HG03025 (cell line): ENCODE measurements at regions not wholly inside any gene's neighbourhood (a gene's known extent, or its start where the extent isn't known, plus 50 kb on each side); places are given as distances from the start of the nearest gene placed in this dataset.

Source experiments
- ATAC-seq: cut with Tn5 transposase; IDR thresholded peaks from one replicate; pipeline ENCODE4 v1.9.1; 2021; ENCODE audit warnings: mild to moderate bottlenecking, moderate library complexity; ENCODE audit not compliant: unreplicated experiment, low FRiP score

DNA sequence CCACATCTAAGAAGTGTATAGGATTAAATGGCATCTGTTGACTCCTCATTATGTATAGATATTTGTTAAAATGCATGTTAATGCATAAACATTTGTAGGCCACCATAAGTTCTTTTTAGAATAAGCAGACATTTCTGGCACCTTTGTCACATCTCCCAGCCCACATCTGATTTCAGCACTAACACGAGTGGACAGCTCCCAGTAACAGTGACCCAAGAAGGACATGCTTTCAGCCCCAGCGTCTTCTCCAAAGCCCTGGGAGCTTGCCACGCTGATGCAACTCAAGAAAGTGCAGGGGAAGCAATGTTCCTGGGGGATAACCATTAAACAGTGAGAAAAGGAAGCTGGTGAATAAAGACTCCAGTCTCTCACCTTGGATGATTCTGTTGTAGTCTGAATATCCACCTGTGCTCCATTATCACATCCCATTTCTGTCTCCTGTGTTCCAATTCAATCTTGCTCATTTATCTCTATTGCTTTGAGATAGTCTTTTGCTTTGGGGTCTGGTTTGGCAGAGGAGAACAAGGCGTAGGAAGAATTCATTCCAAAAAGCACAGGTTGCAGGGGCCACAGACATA, 182.6 kb upstream of the THSD7B start:
- ATAC-seq = no peak

DNA sequence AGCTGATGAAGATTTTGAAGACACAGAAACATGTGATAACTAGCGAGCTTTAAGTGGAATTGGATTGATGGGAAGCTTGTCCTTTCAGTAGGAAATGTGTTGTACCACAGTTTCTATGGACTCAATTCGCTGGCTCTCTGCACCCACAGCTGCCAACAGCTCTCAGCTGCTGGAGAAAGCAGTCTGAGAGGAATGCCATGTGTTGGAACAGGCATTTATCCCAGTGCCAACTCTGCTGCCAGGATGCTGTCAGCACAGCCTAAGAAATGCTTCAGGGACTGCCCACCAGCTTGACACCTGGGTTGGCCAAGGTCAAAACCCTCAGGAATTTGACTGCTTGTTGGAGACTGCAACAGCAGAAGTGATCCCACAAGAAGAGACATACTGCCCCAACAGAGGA, 193.0 kb upstream of the THSD7B start:
- no peak for ATAC-seq

DNA sequence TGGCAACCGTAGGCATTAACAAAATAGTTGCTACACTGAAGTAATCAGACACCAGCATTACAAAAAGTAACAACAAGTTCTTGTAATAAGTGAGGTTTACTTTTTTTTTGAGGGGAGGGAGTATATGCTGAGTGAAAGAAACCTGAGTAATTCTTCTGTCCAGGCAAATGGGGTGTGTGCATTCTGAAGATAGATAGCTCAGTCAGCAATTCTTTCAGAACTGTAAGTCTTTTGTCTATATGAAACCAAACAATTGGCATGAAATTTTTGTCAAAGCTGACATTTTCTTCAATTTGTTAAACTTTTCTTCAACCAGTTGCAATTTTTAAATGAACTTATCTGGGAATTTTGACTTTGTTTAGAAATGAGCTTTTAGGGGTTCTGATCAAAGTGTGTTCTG, 208.1 kb upstream of the THSD7B start:
- no peak for ATAC-seq

DNA sequence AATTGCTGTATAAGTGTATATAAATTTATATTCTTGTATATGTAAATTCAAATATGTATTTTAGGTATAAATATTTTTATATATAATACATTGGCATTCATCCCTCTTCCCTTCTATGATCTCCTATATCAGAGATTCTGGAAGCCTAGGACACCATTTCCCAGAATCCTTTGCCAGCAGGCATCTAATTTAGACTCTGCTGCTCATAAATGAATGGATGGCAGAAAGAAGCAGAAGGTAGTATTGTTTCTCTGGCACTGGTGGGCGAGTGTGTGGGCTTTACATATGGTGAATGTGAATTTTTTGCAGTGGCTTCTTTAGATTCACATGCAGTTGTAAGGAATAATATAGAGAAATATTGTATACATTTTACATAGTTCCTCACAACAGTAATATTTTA, 215.2 kb upstream of the THSD7B start:
- ATAC-seq = no peak

DNA sequence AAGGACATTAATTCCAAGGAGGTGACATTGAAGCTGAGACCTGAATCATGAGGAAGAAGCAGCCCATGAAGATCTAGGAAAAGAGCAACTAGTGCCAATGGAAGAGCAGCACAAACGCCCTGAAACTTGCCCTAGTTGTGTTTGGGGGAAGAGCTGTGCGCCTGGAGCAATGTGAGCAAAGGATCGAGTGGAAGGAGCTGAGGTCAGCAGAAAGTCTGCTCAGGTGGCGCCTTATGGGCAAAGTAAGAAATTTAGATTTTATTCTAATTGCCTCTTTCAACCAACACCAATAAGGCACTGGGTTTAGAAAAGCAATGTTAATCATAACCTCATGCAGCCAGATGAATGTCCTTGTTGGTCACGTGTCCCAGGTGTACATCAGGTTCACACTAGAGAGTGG, 226.0 kb upstream of the THSD7B start:
- no peak for ATAC-seq

DNA sequence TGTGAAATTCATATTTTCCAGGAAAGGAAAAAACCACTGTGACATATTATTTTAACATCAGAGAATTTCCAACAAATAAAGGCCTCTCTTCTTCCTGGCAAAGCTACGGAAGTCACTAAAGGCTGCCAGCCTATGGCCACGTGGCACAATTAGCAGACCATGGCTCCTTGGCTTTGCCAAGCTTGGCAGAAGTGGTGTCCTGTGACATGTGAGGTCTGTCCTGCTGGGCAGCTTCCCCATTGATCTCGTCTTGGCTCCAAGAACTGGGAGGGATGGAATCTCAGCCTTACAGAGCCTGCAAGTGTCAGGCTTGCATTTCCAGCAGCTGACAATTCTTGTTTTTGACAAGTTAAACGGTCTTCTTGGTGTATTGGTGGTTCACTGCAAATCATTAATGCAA, 226.9 kb upstream of the THSD7B start:
- ATAC-seq = no peak

DNA sequence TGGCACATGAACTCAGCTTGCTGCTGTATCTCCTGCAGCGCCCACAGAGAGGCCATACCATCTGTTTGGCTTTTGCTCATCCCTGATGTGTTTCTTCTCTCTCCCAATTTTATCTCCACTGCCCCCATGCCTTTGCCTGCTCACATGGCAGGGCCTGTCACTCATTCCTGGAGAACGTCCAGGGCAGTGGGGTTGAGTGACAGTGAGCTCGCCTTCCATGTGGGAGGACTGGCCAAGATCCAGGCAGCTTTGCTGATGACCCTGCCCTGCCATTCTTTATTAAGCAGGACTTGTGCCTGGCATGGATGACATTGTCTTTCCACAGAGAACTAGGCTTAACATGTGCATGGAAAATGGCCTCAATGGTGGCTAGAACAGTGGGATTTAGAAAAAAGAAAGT, 230.5 kb upstream of the THSD7B start:
- ATAC-seq = no peak

DNA sequence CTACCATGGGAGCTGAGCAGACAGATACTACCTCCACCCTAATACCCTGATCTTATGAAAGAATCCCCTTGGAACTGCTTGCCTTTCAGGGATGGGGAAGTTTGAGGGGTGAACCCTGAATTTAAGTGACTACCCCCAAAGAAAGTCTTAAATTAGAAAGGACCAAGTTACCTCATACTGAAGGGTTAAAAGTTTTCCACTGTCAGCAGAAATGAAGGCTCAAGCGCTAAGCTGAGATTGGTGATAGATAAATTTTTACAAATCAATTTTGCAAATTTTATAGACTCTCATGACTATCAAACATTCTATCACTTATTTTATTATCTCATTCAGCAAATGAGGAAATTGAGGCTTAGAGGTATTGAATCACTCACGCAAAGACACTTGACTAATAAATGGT, 233.2 kb upstream of the THSD7B start:
- no peak for ATAC-seq

DNA sequence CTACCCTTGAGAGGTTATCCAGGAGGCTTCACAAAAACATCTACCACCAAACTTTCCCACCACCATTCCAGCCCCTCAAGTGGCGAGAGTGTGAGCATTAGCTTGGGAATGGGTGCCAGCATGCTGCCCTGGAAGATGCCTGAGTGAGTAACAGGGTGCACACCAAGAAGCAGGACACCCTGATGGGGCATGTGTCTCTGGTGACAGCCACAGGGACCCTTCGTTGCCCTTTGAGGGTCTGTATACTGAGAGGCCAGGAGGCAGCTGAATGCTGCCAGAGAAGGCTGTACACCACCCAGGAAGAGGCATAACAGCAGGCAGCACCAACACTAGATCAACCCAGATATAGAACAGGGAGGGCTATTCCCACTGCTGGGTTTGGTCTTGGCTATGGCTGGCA, 233.6 kb upstream of the THSD7B start:
- ATAC-seq = no peak

DNA sequence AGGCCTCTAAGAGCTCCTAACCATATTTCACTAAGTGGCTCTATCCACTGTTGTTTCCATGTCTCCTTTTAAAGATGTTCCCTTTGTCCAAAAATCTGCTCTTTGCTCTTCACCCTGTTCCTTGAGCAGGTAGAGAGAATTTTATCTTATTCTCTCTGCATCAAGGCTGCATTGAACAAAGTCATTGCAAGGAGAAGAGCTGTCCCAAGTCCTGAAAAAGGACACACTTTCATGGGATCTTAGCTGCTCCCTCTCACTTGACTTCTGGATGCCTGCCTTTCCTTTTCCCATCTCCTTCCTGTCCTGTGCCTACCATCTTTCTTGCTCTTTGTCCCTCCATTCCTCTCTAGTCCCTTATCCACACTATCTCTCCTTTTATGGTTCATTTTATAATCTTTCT, 235.2 kb upstream of the THSD7B start:
- no peak for ATAC-seq

DNA sequence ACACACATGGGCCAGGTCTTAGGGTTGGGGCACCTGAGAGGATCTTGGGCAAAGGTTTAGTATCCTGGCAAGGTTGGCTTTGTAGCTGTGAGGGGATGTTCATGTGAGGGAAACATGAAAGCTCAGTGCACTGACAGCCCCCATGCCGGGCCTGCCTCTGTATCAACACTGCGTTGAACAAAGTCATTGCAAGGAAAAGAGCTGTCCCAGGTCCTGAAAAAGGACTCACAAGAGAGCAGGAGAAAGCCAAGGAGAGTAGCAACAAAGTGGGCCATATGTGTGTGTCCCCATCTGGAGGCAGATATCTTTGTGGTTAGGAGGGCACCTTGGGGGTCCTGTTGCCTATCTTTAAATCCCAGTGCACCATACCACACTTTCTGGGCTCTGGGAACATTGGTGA, 237.8 kb upstream of the THSD7B start:
- ATAC-seq = no peak

DNA sequence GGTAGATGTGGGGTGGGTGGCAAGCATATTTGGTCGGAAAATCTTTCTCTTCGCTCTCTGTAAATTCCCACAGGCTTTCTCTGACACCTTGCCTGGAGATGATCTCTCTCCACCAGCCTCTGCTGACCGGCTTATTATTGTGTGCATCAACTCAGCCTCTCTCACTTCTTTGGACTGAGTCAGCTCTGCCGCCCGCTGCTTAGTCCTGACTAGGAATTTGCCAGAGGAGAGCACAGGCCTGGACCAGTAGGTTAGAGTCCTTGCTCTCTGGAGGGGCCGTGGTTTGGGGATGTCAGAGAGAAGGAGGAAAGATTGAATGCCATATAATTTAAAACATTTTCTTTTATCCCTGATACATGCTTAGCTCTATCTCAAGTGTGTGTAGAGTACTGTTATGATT, 242.6 kb upstream of the THSD7B start:
- no peak for ATAC-seq

DNA sequence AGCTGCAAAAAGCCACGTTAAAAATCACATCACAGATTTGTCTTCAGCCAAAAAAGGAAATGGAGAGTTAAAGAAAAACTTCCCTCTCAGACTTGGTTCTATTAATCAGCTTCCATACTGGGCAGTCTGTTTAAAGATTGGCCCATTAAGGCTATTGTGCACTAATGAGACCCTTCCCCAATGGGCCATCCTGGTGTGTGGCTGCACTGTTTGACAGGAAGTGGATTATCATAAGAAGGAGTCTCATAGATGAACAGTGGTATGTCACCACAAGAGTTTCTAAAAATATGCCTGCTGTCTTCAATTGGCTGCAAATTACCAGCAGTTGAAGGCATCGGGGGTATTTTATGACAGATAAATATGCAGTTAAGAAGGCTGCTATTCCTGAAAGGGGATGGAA, 247.6 kb upstream of the THSD7B start:
- no peak for ATAC-seq

DNA sequence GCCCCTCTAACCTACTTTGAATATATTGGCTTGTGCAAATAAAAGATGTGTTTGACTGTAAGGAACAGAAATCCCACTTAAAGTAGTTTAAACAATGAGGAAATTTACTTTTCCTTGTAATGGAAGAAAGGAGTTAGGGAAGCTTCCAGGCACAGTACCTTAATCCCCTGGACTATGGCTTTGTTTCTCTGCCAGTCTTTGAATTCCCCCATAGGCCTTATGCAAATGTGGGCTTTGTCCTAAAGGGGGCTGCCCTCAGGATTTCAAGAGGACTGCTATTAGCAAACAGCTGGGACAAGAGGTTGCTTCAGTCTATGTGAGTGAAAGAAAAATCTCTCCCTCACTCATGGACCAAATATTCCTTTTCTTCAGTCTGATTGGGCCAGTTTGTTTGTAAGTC, 255.1 kb upstream of the THSD7B start:
- no peak for ATAC-seq

DNA sequence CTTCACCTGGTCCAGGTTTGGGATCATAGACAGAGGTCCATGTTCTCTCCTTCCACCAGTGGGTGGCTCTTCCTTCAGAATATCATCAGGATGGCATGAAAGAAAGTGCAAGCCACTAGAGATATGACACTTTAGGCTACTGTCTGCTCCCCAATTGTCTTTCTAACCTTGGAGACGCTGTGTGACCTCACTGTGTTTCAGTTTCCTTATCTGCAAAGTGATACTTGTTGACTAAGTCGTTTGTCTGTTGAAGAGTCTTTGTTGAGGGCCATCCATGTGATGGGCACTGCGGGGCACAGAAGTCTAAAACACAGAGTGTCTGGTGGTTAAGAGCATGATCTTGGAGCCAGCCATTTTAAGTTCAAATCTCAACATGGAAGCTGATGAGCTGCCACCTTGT, 259.9 kb upstream of the THSD7B start:
- ATAC-seq = no peak

DNA sequence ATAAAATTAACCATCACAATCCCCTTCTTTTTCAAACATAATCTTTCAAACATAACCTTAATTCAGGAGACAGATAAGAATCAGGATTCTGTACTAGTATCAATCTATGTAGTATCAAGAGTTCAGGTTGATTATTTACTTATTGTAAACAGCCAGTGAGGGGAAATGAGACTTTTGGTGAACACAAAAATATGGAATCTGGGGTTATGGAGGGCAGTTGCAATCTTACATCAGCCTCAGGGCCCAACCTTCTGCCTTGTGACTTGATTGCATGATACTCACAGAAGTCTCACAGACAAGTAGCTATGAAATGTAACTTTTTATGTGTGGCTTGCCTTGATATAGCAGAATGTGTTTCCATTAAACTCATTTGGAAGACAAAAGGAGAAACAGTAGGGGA, 262.7 kb upstream of the THSD7B start:
- ATAC-seq = no peak

DNA sequence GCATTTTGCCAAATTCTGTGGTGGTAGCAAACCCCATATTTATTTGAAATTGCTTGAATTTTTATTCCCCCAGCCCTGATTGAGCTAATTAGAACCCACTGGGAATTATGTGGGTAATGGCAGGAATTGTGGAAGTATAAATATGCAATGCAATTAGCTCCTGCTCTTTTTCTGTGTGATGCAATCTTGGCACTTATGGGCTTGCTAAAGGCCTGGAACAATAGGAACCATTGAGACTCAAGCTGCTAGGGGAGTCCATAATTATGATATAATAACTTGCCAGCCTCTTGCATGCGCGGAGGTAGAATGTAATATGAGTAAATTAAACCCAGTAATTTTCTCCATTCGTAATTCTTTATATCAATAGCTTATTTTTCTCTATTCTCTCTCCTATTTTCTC, 267.6 kb upstream of the THSD7B start:
- no peak for ATAC-seq

DNA sequence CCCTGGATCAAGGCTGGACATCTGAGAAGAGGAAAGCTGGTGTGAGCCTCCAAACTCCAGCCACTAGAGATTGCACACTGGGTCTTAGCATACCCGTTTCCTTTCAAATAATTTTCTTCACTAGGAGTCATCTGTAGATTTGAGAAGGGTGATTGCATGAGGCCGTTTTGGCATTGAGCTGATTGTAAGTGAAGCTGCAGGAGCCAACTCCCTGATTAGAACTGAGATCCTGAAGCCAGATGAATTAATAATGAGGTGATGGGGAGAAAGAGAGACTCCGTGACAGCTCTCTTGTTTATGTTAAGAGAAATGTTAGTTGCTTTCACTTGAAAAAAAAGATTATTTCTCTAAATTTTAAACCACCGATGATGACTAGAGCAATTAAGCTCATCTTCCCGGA, 268.4 kb upstream of the THSD7B start:
- no peak for ATAC-seq

DNA sequence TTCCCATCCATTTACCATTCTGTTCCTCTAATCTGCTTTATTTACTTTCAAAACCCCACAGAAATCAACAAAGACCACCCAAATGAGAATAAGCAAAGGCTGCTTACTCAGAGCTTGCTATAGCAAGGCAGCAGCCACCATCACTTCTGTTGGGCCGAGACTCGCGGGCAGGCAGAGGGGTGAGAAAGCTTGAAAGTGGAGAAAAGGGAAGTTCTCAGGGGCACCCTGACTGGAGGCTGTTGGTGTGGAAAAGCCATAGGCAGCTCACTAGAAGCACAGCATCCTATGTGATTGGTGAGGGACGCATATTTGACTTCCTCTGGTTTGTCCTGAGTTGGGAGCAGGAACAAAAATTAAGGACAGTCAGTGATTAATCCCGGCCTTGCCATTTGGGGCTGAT, 269.7 kb upstream of the THSD7B start:
- no peak for ATAC-seq

DNA sequence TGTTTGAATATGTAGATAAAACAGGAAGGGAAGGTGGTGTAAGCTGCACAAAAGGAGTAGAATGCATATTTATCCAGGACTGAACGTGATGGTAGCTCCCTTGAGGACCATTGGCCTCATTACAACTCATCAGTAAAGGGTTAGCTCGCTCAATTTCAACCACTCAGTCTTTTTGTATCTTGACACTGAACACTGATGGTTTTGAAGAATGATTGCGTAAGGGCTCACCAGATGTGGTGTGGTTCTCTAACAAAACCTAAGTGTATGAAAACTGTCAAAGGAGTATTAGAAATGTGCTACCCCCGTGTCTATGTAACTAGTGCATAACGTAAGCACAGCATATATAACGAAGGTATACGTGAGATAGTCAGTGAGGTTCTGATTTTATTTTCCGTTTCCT, 272.4 kb upstream of the THSD7B start:
- ATAC-seq = no peak

DNA sequence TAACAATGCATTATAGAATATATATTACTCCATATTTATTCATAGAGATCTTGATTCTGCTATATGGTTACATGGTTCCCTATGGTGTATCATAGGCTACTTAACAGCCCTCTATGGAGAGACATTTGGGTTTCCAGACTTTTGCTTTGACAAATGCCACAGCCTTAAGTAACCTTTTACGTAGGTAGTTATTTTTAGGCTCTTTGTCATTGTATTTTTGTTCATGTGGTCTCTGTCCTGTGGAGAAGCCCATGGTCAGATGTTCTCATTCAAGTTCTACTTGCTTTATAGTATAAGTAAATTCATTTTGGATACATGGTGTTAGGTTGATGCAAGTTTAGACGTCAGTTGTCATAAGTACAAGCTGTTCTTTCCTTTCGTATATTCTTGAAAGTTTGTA, 275.2 kb upstream of the THSD7B start:
- no peak for ATAC-seq

DNA sequence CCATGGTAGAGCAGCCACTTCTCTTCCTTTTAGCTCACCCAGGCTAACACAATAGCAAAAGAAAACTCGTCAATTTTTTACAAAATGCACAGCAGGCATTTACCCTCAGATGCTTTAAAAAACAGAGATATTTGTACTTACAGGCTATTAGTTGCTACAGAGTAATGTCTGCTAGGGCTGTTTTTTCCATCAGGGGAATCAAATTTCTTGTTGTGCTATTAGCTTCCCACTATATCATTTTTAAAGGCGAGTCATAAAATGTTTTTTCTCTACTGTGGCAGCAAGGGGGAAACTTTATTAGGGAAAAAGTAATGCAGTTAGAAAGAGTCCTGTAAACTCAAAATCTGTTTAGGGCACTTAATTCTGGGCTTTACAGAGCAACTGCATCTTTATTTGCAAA, 277.9 kb upstream of the THSD7B start:
- no peak for ATAC-seq

DNA sequence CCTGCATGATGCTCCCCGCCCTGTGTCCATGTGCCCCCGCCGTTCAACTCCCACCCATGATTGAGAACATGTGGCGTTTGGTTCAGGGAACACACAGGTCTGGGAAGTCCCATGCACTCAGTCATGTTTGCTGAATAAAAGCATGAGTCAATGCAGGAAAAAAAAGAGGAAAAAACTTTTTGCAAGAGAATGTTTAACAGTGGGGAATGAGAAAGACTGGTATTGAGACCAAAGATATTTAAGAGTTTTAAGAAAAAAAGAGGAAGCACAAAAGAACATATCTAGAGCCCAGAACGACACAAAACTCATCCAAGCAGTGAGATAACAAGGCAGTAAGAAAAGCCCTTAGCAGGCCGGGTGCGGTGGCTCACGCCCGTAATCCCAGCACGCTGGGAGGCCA, 279.2 kb upstream of the THSD7B start:
- ATAC-seq = peak; percentile 61
